ENCODE measurements at regions not wholly inside any gene's neighbourhood (a gene's known extent, or its start where the extent isn't known, plus 50 kb on each side); places are given as distances from the start of the nearest gene placed in this dataset.
A peak's percentile ranks its signal among the peaks of the same experiment; 100 is the strongest.

DNA sequence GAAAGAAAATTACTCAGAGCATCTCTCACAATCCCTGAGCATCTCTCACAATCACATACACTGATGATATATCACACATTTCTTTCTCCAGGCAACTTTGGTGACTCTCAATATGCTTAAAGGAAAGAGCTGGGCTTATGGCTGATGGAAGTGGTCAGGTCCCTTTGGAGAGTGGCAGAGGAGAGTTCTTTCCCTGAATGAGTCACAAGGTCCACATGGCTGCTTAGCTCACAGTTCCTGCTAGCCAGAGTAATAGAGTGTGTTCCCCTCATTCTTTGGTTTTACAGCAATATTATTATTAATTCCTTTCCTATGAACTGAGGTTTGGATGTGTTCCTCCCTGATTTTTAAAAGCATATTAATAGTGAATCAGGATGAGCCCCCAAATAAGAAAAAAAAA is 287.4 kb downstream of the C7orf25 start:
- POLR2A ChIA-PET, result no interaction called here
- TF ChIP-seq FOXK2 (IDR thresholded peaks at IDR 0.05), result no peak
- CTCF ChIA-PET, result no interaction called here

DNA sequence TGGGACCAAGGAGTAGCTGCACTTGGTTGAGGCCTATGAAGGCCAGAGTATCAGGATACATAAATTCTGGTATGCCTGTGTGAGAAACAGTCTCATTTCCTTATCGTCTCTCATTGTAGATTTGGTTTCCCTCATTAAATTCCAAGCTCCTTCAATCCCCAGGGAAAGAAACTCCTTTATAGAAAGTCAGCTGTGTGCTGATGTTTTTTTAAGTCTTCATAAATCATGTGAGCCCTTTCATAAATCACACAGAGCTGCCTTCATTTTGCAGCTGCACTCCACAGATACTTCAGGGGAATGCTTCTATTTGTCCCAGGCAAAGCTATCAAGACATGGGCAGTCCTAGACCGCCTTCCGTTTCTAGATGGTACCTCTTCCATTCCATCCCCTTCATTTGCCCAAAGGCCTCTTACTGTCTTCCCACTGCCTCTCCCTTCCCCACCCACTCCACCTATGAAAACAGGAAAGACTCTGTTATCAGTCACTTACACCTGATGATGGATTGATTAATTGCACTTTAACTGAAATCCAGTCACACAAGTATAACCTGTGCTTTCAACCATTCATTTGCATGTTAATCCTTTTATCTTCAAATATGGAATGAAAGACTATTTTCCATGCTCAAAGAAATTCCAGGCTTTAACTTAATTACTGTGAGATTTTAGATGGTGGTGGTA is 290.2 kb downstream of the C7orf25 start:
- ChIA-PET POLR2A (no interaction called here), CTCF (interaction anchor here (1.1 kb wide), 1 partner anchor 198 kb away, joined by 3 read pairs; no protein-coding TSS in a partner anchor)
- TF ChIP-seq ZNF384 (IDR thresholded peaks at IDR 0.05) (no peak), L3MBTL2 (conservative IDR thresholded peaks at IDR 0.05) (no peak), CTBP1 (IDR thresholded peaks at IDR 0.05; ENCODE audit: borderline replicate concordance) (no peak)
- TF ChIP-seq, protein P1, sequence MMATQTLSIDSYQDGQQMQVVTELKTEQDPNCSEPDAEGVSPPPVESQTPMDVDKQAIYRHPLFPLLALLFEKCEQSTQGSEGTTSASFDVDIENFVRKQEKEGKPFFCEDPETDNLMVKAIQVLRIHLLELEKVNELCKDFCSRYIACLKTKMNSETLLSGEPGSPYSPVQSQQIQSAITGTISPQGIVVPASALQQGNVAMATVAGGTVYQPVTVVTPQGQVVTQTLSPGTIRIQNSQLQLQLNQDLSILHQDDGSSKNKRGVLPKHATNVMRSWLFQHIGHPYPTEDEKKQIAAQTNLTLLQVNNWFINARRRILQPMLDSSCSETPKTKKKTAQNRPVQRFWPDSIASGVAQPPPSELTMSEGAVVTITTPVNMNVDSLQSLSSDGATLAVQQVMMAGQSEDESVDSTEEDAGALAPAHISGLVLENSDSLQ (IDR thresholded peaks at IDR 0.05), result peak; percentile 55
- DNase-seq (ENCODE audit: extremely low spot score), result no peak

More for the DNA sequence above, 287.4 kb downstream of the C7orf25 start:
- no peak for DNase-seq (ENCODE audit: extremely low spot score)

DNA sequence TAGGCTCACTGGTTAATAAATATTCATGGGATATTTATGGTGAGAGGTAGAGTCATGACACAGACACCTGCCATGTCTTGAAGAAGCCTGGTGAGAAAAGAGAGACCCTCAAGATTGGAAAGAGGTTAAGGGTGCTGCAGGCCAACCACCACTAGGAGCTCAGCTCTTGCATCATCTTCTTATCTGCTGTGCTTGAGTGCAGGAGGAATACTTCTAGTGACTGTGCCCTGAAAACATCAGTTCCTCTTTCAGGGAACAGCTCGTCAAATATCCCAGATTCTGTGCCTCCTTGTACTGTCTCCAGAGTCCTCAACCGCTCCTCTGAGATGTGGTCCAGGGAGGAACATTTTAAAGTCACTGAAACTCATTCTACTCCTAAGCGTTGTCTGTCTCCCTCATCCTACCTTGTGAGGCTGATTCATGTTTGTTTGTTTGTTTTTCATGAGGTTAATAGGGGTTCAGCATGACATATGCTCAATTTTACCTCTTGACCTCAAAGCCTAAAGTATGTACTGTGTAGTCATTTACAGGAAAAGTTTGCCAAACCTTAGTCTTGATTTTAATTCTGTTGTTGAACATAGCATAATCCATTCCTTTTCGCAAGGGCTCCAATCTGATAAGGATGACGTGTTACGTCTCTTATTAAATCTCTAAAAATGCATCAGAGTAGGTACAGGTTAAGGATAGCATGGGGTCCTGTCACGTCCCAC is 293.1 kb downstream of the C7orf25 start:
- no peak for DNase-seq (ENCODE audit: extremely low spot score)
- ChIA-PET POLR2A (no interaction called here), CTCF (interaction anchor here (1.4 kb wide), 2 partner anchors 11 to 12 kb away, joined by 3 to 4 read pairs; no protein-coding TSS in a partner anchor)

DNA sequence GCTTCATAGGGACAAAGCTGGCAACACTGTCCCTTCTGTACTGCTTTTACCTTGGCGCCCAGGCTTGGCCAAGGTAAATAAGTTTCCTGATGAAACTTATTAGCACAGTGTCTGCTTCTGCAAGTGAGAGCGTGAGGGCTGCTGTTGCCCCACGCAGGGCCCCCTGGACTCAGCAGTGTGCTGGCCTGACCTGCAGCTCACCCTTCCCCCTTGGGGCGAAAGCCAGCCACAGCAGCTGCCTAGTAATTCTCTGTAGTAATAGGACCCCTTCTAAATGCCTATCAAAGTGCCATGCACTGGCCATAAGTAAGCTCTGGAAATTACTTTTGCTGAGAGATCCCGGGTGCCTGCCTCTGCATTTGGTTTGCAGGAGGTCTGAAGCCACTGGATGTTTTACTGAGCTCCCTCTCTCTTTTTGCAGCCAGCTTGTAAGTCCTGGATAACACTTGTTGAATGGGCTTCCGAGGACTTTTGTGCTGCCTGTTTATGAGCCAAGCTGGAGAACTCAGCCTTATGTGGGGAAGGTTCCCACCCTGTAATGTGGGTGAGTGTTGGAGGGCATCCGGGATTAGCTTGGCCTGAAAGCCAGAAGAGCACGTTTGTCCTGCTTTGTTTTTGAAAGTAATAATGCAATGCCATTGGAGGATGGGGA is 293.9 kb downstream of the C7orf25 start:
- DNase-seq (ENCODE audit: extremely low spot score), result no peak
- CTCF ChIA-PET, result interaction anchor here (0.7 to 1.4 kb wide), 4 partner anchors 10 to 668 kb away, joined by 3 to 4 read pairs (median 3); no protein-coding TSS in a partner anchor
- POLR2A ChIA-PET, result interaction anchor here (0.9 kb wide), 1 partner anchor 9 kb away, joined by 3 read pairs; no protein-coding TSS in a partner anchor
- no peak for TF ChIP-seq BHLHE40 (IDR thresholded peaks at IDR 0.05; ENCODE audit: borderline replicate concordance)
- TF ChIP-seq, protein P1 (IDR thresholded peaks at IDR 0.05), result no peak
- no peak for TF ChIP-seq LEF1 (IDR thresholded peaks at IDR 0.05; ENCODE audit: borderline replicate concordance)
- no peak for TF ChIP-seq FOXA1 (IDR thresholded peaks at IDR 0.05)
- no peak for TF ChIP-seq FOXM1 (IDR thresholded peaks at IDR 0.05; ENCODE audit: borderline replicate concordance)
- no peak for TF ChIP-seq ARNT (IDR thresholded peaks at IDR 0.05)
- TF ChIP-seq L3MBTL2 (conservative IDR thresholded peaks at IDR 0.05), result no peak
- TF ChIP-seq FOXK2 (IDR thresholded peaks at IDR 0.05), result no peak
- TF ChIP-seq ZNF384 (IDR thresholded peaks at IDR 0.05), result no peak
- TF ChIP-seq SUZ12 (IDR thresholded peaks at IDR 0.05), result no peak
- TF ChIP-seq TARDBP (IDR thresholded peaks at IDR 0.05), result no peak
- TF ChIP-seq SP1 (IDR thresholded peaks at IDR 0.05), result no peak
- TF ChIP-seq NFRKB (IDR thresholded peaks at IDR 0.05), result no peak
- no peak for TF ChIP-seq HDGF (IDR thresholded peaks at IDR 0.05; ENCODE audit: borderline replicate concordance)
- no peak for TF ChIP-seq CTBP1 (IDR thresholded peaks at IDR 0.05; ENCODE audit: borderline replicate concordance)
- TF ChIP-seq ELF4 (IDR thresholded peaks at IDR 0.05), result no peak

More for the DNA sequence above, 293.1 kb downstream of the C7orf25 start:
- no peak for TF ChIP-seq TARDBP (IDR thresholded peaks at IDR 0.05)
- TF ChIP-seq NFRKB (IDR thresholded peaks at IDR 0.05), result no peak
- no peak for TF ChIP-seq LEF1 (IDR thresholded peaks at IDR 0.05; ENCODE audit: borderline replicate concordance)
- TF ChIP-seq FOXM1 (IDR thresholded peaks at IDR 0.05; ENCODE audit: borderline replicate concordance), result no peak
- TF ChIP-seq FOXA1 (IDR thresholded peaks at IDR 0.05), result no peak
- TF ChIP-seq SUZ12 (IDR thresholded peaks at IDR 0.05), result no peak
- TF ChIP-seq FOXK2 (IDR thresholded peaks at IDR 0.05), result no peak
- no peak for TF ChIP-seq L3MBTL2 (conservative IDR thresholded peaks at IDR 0.05)
- no peak for TF ChIP-seq BHLHE40 (IDR thresholded peaks at IDR 0.05; ENCODE audit: borderline replicate concordance)

DNA sequence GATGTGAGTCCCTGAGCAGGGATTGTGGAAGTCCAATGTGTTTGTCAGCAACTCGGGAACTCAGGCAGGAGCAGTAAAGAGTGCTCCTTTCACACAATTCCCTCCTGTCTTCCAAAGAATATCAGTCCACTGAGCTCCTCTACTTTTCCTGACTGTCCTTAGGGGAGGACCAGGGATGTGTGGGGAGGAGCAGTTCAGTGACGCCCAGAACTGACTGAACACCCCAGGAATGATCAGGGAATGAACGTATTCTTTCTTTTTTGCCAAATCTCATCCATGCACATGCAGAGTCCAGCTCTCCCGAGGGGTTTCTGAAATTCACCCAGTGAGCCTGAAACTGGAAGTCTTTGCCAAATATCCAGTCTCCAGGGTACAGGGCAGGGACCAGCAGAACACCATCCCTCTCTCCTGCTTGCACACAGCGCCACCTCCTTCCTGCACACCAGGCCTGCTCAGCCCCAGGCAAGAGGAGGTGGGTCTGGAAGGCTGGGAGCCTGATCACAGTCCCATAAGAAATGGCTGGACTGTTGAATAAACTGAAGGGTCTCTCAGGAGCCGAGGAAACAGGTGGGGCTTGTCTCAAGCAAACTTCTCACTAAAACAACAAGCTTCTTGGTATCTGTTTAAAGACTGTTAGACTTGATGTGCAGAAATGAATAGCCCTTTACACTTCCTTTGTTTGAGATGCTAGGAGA is 294.7 kb downstream of the C7orf25 start:
- TF ChIP-seq, protein P1 (IDR thresholded peaks at IDR 0.05), result no peak
- TF ChIP-seq TARDBP (IDR thresholded peaks at IDR 0.05), result no peak
- CTCF ChIA-PET, result interaction anchor here (0.7 to 1.4 kb wide), 4 partner anchors 9 to 668 kb away, joined by 3 to 4 read pairs (median 3); no protein-coding TSS in a partner anchor
- POLR2A ChIA-PET, result interaction anchor here (0.9 kb wide), 1 partner anchor 8 kb away, joined by 3 read pairs; no protein-coding TSS in a partner anchor
- no peak for DNase-seq (ENCODE audit: extremely low spot score)

DNA sequence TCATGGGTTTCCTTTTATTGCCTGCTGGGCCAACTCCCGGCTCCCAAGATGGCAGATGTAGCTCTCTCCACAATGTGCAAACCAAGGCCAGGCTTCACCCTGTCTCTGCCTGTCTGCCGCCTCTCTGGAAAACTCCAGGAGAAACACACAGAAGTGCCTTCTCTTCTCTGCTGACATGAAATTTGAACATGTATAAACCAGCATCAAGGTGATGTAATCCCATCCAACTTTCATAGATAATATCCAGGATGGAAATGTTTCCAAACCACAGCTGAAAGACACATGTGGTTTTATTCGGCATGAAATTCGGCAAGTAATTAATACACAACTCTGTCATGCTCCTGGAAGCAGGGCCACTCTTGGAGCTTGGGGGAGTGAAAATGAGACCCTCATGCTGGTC is 297.2 kb downstream of the C7orf25 start:
- no peak for DNase-seq (ENCODE audit: extremely low spot score)
- TF ChIP-seq ELF4 (IDR thresholded peaks at IDR 0.05) (no peak), FOXM1 (IDR thresholded peaks at IDR 0.05; ENCODE audit: borderline replicate concordance) (no peak), L3MBTL2 (conservative IDR thresholded peaks at IDR 0.05) (no peak), FOXK2 (IDR thresholded peaks at IDR 0.05) (no peak), HDGF (IDR thresholded peaks at IDR 0.05; ENCODE audit: borderline replicate concordance) (no peak), BHLHE40 (IDR thresholded peaks at IDR 0.05; ENCODE audit: borderline replicate concordance) (no peak), FOXA1 (IDR thresholded peaks at IDR 0.05) (no peak), LEF1 (IDR thresholded peaks at IDR 0.05; ENCODE audit: borderline replicate concordance) (no peak), ZNF384 (IDR thresholded peaks at IDR 0.05) (no peak), TARDBP (IDR thresholded peaks at IDR 0.05) (no peak), NFRKB (IDR thresholded peaks at IDR 0.05) (no peak), CTBP1 (IDR thresholded peaks at IDR 0.05; ENCODE audit: borderline replicate concordance) (no peak), SUZ12 (IDR thresholded peaks at IDR 0.05) (no peak), SP1 (IDR thresholded peaks at IDR 0.05) (no peak), ARNT (IDR thresholded peaks at IDR 0.05) (no peak)
- TF ChIP-seq, protein P1 (IDR thresholded peaks at IDR 0.05), result no peak
- CTCF ChIA-PET, result interaction anchor here (0.9 kb wide), 1 partner anchor 674 kb away, joined by 3 read pairs; no protein-coding TSS in a partner anchor
- POLR2A ChIA-PET, result no interaction called here

Measured in HEK293T (cell line).